ENCODE measurements at regions not wholly inside any gene's neighbourhood (a gene's known extent, or its start where the extent isn't known, plus 50 kb on each side); places are given as distances from the start of the nearest gene placed in this dataset.
"Not testable (repeated sequence)": the region's sequence is repeated elsewhere in the genome, so short reads cannot be mapped to it uniquely, and the experiment has no call there.

DNA sequence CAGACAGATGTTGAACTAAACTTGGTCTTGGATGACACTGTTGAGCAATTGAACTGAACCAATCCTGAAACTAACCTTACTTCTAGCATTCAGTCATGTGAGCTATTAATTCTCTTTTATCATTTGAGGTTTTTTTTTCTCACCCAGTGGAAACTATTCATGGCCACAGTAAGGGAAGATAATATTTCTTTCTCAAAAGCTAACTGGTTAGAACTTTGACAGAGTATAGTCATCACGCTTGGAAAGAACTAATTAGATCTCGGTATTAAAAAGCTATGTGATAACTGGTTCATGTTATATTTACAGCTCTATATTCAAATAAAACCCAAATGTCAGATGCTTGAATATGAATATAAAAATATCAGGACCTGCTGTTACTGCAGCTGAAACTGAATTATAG, 89.5 kb downstream of the OTUD1 start:
- no peaks in the 10 kb centered on the region for H3K9me3 Mint-ChIP-seq
- ChIA-PET POLR2A (no interaction called here), CTCF (interaction anchor here (0.9 to 4.0 kb wide), 7 partner anchors 10 to 370 kb away, joined by 3 to 54 read pairs (median 6); no protein-coding TSS in a partner anchor)
- H3K27me3 Mint-ChIP-seq: peaks cover 9% of the 10 kb centered on the region
- H3K4me3 Mint-ChIP-seq: no peak overlapping the region
- H3K36me3 Mint-ChIP-seq (ENCODE audit: low read depth): no peaks in the 10 kb centered on the region
- H3K4me1 Mint-ChIP-seq: no peaks in the 10 kb centered on the region
- no peak for DNase-seq
- H3K27ac Mint-ChIP-seq: no peak overlapping the region

DNA sequence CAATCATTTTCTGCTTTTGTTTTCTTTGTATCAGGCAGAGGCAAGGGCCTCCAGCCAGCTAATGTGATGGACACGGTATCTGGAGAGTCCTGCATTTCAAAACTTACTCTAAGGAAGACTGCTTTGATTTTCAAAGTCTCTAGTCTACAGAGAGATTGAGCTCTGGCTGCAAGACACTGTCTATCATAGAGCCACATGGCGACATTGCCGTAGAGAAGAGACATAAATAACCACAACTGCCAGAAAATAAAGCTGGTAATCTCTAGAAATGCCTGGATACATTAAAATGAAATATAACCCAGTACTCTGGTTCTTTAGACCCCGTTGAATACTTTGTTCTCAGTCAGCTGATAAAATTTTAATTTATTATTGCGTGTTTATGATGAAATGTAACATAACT, 90.8 kb downstream of the OTUD1 start:
- POLR2A ChIA-PET: no interaction called here
- Mint-ChIP-seq H3K4me1 (peaks cover 2% of the 10 kb centered on the region), H3K9me3 (no peaks in the 10 kb centered on the region), H3K27ac (no peak overlapping the region), H3K4me3 (no peak overlapping the region), H3K36me3 (ENCODE audit: low read depth) (no peaks in the 10 kb centered on the region), H3K27me3 (peaks cover 13% of the 10 kb centered on the region)
- DNase-seq: no peak
- CTCF ChIA-PET: interaction anchor here (0.9 to 4.0 kb wide), 8 partner anchors 8 to 371 kb away, joined by 4 to 54 read pairs (median 6); no protein-coding TSS in a partner anchor

DNA sequence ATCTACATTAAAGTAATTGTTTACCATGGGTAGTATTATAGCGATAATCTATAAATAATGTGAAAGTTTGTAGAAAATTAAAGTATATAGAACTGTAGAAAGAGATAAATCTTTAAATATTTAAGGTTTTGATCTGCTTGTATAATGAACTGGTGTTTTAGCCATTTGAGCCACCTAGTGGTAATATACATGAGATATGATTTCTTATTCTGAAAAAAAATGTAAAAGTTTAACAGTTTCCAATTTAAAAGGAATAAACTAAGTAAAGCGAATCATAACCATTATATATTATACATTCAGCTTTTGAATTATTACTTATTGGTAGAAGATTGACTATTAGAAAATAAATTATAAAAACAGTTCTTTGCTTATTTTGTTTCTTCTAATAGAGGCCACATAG, 91.2 kb downstream of the OTUD1 start:
- ChIA-PET CTCF (interaction anchor here (1.0 to 4.0 kb wide), 7 partner anchors 9 to 218 kb away, joined by 4 to 54 read pairs (median 7); no protein-coding TSS in a partner anchor), POLR2A (no interaction called here)
- no peak overlapping the region for H3K4me3 Mint-ChIP-seq
- H3K9me3 Mint-ChIP-seq: no peaks in the 10 kb centered on the region
- peaks cover 2% of the 10 kb centered on the region for H3K4me1 Mint-ChIP-seq
- no peak for DNase-seq
- H3K27ac Mint-ChIP-seq: no peak overlapping the region
- peaks cover 13% of the 10 kb centered on the region for H3K27me3 Mint-ChIP-seq
- H3K36me3 Mint-ChIP-seq (ENCODE audit: low read depth): no peaks in the 10 kb centered on the region

DNA sequence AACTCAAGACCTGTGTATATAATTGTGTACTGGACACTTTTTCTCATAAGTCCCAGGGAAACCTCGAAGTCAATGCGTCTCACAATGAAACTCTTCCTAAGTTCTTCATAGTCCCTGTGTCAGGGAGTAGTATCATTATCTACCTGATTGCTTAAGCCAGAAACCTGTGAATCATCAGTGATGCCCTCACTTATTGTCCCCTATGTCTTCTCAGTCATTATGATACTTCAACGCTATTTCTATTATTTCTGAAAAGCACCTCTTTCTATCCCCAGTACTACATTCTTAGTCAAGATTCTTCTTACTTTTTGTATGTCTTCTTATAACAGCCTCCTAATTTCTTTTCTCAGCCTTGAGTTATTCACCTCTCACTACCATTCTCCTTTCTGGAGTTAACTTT, 94.3 kb downstream of the OTUD1 start:
- Mint-ChIP-seq H3K4me1 (peaks cover 2% of the 10 kb centered on the region), H3K27me3 (peaks cover 20% of the 10 kb centered on the region), H3K9me3 (no peaks in the 10 kb centered on the region), H3K27ac (no peak overlapping the region), H3K4me3 (no peak overlapping the region), H3K36me3 (ENCODE audit: low read depth) (no peaks in the 10 kb centered on the region)
- ChIA-PET CTCF (interaction anchor here (1.1 kb wide), 1 partner anchor 218 kb away, joined by 5 read pairs; no protein-coding TSS in a partner anchor), POLR2A (no interaction called here)
- DNase-seq: no peak

DNA sequence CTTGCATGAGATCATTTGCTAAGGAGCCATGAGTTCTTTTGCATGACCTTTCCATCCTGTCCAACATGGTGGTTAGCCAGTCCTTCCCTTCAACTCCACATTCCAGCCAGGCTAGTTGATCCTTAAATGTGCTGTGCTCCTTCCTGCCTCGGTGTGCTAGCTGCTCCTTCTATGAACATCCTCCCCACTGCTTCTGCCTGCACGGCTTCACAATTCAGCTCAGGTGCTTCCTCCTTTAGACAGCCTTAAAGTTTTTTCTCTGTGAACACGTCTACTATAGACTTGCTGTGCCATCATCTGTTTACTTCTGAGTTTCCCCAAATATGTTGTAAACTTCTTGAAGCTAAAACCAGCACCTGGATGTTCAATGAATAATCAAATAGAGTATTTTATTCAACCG, 95.5 kb downstream of the OTUD1 start:
- Mint-ChIP-seq H3K4me1 (peaks cover 2% of the 10 kb centered on the region), H3K36me3 (ENCODE audit: low read depth) (no peaks in the 10 kb centered on the region), H3K4me3 (no peak overlapping the region), H3K27ac (no peak overlapping the region), H3K9me3 (no peaks in the 10 kb centered on the region), H3K27me3 (peaks cover 22% of the 10 kb centered on the region)
- DNase-seq: no peak
- CTCF ChIA-PET: interaction anchor here (1.4 kb wide), 1 partner anchor 220 kb away, joined by 4 read pairs; no protein-coding TSS in a partner anchor
- POLR2A ChIA-PET: no interaction called here

DNA sequence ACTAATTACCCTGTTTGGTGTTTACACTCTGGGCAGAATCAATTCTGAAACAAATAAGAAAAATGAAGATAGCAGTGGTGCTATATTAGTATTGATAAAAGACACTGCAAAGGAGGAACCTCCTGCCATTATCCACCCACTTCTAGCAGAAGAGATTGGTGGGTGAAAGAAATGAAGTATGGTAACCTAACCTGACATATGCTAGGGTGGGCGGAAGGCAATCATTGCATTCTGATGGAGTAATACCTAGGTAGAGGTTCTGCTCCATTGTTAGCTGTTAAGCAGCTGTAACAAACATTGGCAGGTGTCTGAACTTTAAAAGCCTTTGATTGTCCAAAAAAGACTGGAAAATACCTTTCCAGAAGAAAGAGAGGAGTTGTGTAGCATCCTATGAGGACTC, 95.9 kb downstream of the OTUD1 start:
- Mint-ChIP-seq H3K9me3 (no peaks in the 10 kb centered on the region), H3K4me3 (no peak overlapping the region), H3K27me3 (peaks cover 22% of the 10 kb centered on the region), H3K36me3 (ENCODE audit: low read depth) (no peaks in the 10 kb centered on the region), H3K27ac (no peak overlapping the region), H3K4me1 (peaks cover 2% of the 10 kb centered on the region)
- ChIA-PET POLR2A (no interaction called here), CTCF (interaction anchor here (0.9 to 1.4 kb wide), 2 partner anchors 8 to 220 kb away, joined by 3 to 4 read pairs; no protein-coding TSS in a partner anchor)
- DNase-seq: no peak

DNA sequence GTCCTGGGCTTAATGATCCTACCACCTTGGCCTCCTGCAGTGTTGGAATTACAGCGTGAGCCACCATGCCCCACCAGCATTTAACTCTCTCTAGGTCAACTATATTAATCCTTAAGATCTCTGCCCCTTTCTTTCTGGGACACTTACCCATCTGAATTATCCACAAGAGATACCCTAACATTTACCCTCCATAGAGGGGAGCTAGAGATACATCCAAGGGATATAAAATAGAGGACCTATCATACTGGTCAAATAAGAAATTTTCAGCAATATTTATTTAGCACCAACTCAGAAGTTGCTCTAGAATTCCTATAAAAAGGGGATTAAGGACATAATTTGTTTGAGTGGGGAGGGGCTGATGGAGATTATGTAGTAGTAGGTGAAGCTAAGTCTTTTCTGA, 96.5 kb downstream of the OTUD1 start:
- Mint-ChIP-seq H3K36me3 (ENCODE audit: low read depth) (no peaks in the 10 kb centered on the region), H3K4me3 (no peak overlapping the region), H3K9me3 (no peaks in the 10 kb centered on the region), H3K4me1 (peaks cover 6% of the 10 kb centered on the region), H3K27ac (no peak overlapping the region), H3K27me3 (peaks cover 22% of the 10 kb centered on the region)
- POLR2A ChIA-PET: no interaction called here
- DNase-seq: no peak
- CTCF ChIA-PET: interaction anchor here (0.9 kb wide), 1 partner anchor 9 kb away, joined by 3 read pairs; no protein-coding TSS in a partner anchor

DNA sequence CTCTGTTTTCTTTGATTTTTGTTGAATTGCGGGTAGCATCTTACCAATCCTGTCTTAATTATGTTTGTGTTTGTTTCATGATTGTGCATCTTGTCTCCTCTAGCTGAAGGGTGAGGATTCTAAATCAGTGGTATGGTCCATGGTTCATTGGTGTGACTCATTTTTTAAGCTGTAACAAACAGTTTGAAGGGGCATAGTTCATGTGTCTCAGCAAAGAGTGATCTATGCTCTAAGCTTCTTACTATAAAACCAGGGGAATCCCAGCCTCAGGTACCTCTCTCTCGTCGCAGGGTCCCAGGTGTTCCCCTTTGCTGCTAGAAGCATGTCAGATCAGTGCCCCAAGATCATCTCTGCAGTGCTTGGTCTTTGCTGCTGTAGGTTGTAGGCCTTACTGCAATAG, 100.1 kb downstream of the OTUD1 start:
- no peak for DNase-seq
- H3K4me1 Mint-ChIP-seq: peaks cover 7% of the 10 kb centered on the region

DNA sequence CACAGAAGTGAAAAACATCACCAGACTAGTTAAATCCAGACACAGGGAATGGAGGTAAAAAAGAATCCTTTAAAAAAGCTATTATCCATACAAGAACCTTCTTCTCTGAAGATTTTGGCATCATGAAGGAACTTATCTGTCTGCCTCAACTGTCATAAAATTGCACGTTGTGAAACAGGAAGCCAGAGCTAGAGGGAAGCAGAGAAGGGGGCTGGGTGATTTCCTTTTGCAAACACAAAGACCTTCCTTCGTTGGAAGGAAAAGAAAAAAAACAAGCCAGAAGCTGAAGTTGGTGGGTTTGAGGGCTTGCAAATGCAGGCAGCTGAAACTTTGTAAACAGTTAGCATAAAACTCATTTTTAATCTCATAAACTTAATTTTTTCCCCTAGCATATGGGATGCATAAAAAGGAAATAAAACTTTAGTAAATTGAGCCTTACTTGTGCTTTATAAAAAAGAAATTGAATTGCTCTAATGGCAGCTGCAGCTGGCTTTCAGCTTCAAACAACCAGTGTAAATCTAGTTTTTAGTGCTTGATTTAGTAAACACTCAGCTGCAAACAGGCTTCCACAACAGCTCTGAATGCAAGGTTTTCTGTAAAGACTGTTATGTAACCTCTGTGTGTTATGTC, 101.6 kb downstream of the OTUD1 start:
- H3K9me3 Mint-ChIP-seq: no peaks in the 10 kb centered on the region
- no peaks in the 10 kb centered on the region for H3K36me3 Mint-ChIP-seq (ENCODE audit: low read depth)
- no peak overlapping the region for H3K27ac Mint-ChIP-seq
- no peak for DNase-seq
- peaks cover 5% of the 10 kb centered on the region for H3K4me1 Mint-ChIP-seq
- CTCF ChIA-PET: interaction anchor here (1.1 to 4.1 kb wide), 2 partner anchors 11 to 226 kb away, joined by 5 to 10 read pairs; no protein-coding TSS in a partner anchor
- no peak overlapping the region for H3K4me3 Mint-ChIP-seq
- H3K27me3 Mint-ChIP-seq: peaks cover 13% of the 10 kb centered on the region
- POLR2A ChIA-PET: no interaction called here

More for the DNA sequence above, 100.1 kb downstream of the OTUD1 start:
- Mint-ChIP-seq H3K4me3 (no peak overlapping the region), H3K27me3 (peaks cover 15% of the 10 kb centered on the region), H3K9me3 (no peaks in the 10 kb centered on the region), H3K27ac (no peak overlapping the region), H3K36me3 (ENCODE audit: low read depth) (no peaks in the 10 kb centered on the region)
- POLR2A ChIA-PET: no interaction called here
- CTCF ChIA-PET: interaction anchor here (4.1 kb wide), 1 partner anchor 10 kb away, joined by 10 read pairs; no protein-coding TSS in a partner anchor

DNA sequence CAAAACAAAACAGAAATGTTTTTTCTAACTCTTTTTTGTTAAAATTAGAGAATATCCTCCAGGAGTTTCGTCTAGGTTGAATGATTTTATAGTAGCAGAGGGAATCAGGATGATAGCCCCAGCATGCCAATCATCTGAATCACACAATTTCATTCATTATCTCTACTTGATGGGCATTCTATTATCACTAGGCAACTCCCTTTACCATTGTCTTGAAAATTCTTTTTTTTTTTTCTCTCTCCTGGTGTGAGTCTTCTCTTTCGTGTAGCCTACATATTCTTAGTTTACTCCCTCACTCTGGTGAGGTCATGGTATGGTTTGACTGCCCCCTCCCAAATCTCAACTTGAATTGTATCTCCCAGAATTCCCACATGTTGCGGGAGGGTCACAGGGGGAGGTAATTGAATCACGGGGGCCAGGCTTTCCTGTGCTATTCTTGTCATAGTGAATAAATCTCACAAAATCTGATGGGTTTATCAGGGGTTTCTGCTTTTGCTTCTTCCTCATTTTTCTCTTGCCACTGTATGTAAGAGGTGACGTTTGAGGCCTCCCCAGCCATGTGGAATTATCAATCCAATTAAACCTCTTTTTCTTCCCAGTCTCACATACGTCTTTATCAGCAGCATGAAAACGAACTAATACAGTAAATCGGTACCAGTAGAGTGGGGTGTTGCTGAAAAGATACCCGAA, 105.0 kb downstream of the OTUD1 start:
- ChIA-PET POLR2A (no interaction called here), CTCF (no interaction called here)
- DNase-seq: no peak
- Mint-ChIP-seq H3K4me3 (no peak overlapping the region), H3K36me3 (ENCODE audit: low read depth) (no peaks in the 10 kb centered on the region), H3K4me1 (peaks cover 5% of the 10 kb centered on the region), H3K27me3 (peaks cover 3% of the 10 kb centered on the region), H3K9me3 (no peaks in the 10 kb centered on the region), H3K27ac (no peak overlapping the region)

DNA sequence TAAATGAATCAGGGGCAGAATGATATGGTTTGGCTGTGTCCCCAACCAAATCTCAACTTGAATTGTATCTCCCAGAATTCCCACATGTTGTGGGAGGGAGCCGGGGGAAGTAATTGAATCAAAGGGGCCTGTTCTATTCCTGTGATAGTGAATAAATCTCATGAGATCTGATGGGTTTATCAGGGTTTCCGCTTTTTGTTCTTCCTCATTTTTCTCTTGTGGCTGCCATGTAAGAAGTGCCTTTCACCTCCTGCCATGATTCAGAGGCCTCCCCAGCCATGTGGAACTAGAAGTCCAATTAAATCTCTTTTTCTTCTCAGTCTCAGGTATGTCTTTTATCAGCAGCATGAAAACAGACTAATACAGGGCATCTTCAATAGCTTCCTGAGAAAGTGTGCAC, 107.0 kb downstream of the OTUD1 start:
- H3K9me3 Mint-ChIP-seq; H3K27ac Mint-ChIP-seq; H3K36me3 Mint-ChIP-seq (ENCODE audit: low read depth); H3K4me3 Mint-ChIP-seq; DNase-seq; H3K27me3 Mint-ChIP-seq; H3K4me1 Mint-ChIP-seq; CTCF ChIA-PET; POLR2A ChIA-PET: not testable (repeated sequence)

DNA sequence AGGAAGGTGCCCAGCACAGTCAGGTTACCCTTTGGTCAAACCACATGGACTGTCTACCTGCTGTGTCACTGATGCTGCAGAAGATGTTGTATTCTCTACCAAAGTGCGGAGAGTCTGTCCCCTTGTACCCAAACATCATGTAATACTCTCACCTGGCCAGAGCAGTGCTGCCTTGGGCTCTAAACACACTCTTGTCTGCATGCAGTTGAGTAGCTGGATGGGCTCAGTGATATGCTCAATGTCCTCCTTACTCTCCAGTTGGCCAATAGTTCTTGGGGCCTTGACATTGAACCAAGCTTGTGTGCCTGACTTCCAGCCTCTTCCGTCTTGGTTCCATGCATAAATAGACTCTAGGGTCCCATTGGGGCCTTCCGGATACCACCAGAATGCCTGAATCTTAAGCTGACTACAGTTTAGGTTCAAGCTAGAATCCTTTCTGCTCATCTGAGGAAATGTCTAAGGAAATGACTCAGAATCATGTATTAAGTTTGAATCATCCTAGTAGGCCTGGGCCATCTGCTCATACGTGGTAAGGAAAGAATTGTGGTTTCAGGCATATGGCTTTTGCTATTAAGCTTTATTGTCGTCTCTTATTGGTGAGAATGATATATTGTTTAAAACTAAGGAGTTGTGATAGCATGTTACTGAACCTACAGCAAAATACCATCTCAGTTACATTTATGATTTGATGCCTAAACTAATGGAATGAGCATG, 118.0 kb downstream of the OTUD1 start:
- no peak overlapping the region for H3K27ac Mint-ChIP-seq
- no peak overlapping the region for H3K4me3 Mint-ChIP-seq
- no peaks in the 10 kb centered on the region for H3K9me3 Mint-ChIP-seq
- no peaks in the 10 kb centered on the region for H3K36me3 Mint-ChIP-seq (ENCODE audit: low read depth)
- no peaks in the 10 kb centered on the region for H3K4me1 Mint-ChIP-seq
- ChIA-PET POLR2A (no interaction called here), CTCF (no interaction called here)
- H3K27me3 Mint-ChIP-seq: peaks cover 6% of the 10 kb centered on the region
- no peak for DNase-seq

DNA sequence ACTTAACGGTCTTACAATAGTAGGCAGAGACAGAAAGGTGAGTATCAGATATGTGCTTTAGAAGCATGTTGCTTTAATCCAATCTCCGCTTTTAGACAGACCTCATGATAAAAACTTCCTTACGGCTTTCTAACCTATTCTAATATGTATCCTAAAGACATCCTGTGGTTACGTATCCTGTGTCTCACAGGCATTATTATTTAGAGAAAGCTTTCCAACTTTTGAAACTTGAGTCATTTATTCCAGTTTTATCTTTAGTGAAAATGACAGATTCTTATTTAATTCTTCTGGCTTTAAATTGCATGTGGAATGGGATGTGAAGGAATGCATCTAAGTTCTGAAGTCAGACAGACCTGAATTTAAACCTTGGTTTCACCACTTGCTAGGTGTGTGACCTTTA, 118.9 kb downstream of the OTUD1 start:
- no peak for DNase-seq

More for the DNA sequence above, 118.9 kb downstream of the OTUD1 start:
- Mint-ChIP-seq H3K36me3 (ENCODE audit: low read depth) (no peaks in the 10 kb centered on the region), H3K4me1 (no peaks in the 10 kb centered on the region), H3K4me3 (no peak overlapping the region), H3K9me3 (no peaks in the 10 kb centered on the region), H3K27ac (no peak overlapping the region), H3K27me3 (peaks cover 6% of the 10 kb centered on the region)
- ChIA-PET CTCF (no interaction called here), POLR2A (no interaction called here)
